COR-L47 (cell line): ENCODE measurements at regions not wholly inside any gene's neighbourhood (a gene's known extent, or its start where the extent isn't known, plus 50 kb on each side); places are given as distances from the start of the nearest gene placed in this dataset.
"Not testable (repeated sequence)": the region's sequence is repeated elsewhere in the genome, so short reads cannot be mapped to it uniquely, and the experiment has no call there.

ENCODE experiments used
- DNase-seq: peaks from one replicate; lab custom pipeline; 2025; lab: John Stamatoyannopoulos, UW

GRCh38 chr15:62857411-62857853 lies 185.1 kb upstream of the TPM1 start:
- no peak for DNase-seq

- DNase-seq, result no peak
These were observed 184.2 kb upstream of the TPM1 start for GRCh38 chr15:62858343-62858742.

GRCh38 chr15:62862717-62863116 lies 179.8 kb upstream of the TPM1 start:
- DNase-seq, result no peak

- DNase-seq, result no peak
These were observed 176.2 kb upstream of the TPM1 start for GRCh38 chr15:62866366-62866765.

GRCh38 chr15:62867844-62868243 lies 174.7 kb upstream of the TPM1 start:
- no peak for DNase-seq

- DNase-seq, result no peak
These were observed 174.0 kb upstream of the TPM1 start for GRCh38 chr15:62868507-62868906.

- DNase-seq, result no peak
These were observed 173.4 kb upstream of the TPM1 start for GRCh38 chr15:62869116-62869515.

GRCh38 chr15:62870216-62870615 lies 172.3 kb upstream of the TPM1 start:
- no peak for DNase-seq

GRCh38 chr15:62870701-62871100 lies 171.8 kb upstream of the TPM1 start:
- not testable (repeated sequence) for DNase-seq

- no peak for DNase-seq
These were observed 169.3 kb upstream of the TPM1 start for GRCh38 chr15:62873203-62873602.

GRCh38 chr15:62874064-62874463 lies 168.5 kb upstream of the TPM1 start:
- DNase-seq, result no peak

GRCh38 chr15:62874959-62875625 lies 167.5 kb upstream of the TPM1 start:
- DNase-seq, result no peak

GRCh38 chr15:62875626-62876021 lies 166.9 kb upstream of the TPM1 start:
- DNase-seq, result no peak

- DNase-seq, result no peak
These were observed 165.2 kb upstream of the TPM1 start for GRCh38 chr15:62877276-62877857.

GRCh38 chr15:62878070-62878469 lies 164.5 kb upstream of the TPM1 start:
- no peak for DNase-seq

- no peak for DNase-seq
These were observed 162.8 kb upstream of the TPM1 start for GRCh38 chr15:62879770-62880169.

GRCh38 chr15:62880278-62880677 lies 162.3 kb upstream of the TPM1 start:
- DNase-seq, result no peak

- DNase-seq, result no peak
These were observed 161.5 kb upstream of the TPM1 start for GRCh38 chr15:62881056-62881455.

- no peak for DNase-seq
These were observed 158.5 kb upstream of the TPM1 start for GRCh38 chr15:62883938-62884479.

GRCh38 chr15:62886431-62887071 lies 156.0 kb upstream of the TPM1 start:
- DNase-seq, result peak; percentile 25

- DNase-seq, result peak; percentile 5
These were observed 155.4 kb upstream of the TPM1 start for GRCh38 chr15:62887113-62887570.

GRCh38 chr15:62888623-62889022 lies 153.9 kb upstream of the TPM1 start:
- no peak for DNase-seq

- DNase-seq, result no peak
These were observed 153.3 kb upstream of the TPM1 start for GRCh38 chr15:62889141-62889661.
